HFF-Myc (cell line): ENCODE measurements at regions not wholly inside any gene's neighbourhood (a gene's known extent, or its start where the extent isn't known, plus 50 kb on each side); places are given as distances from the start of the nearest gene placed in this dataset.

Experiments used
- DNase-seq: peaks from one replicate; pipeline ENCODE4 v3.0.0-alpha.2; 2011; ENCODE audit warnings: low read depth; ENCODE audit errors: extremely low read depth
- H3K4me3 ChIP-seq: replicated peaks from 2 replicates; pipeline ENCODE4 v1.5.1; 2011; ENCODE audit warnings: low read depth, mild to moderate bottlenecking, control low read depth, low read length
- TF ChIP-seq, protein P1 (sequence below): IDR thresholded peaks from 2 replicates; pipeline ENCODE4 v1.5.1; 2012; ENCODE audit warnings: mild to moderate bottlenecking, low read depth, low read length, control low read depth; ENCODE audit errors: missing control alignments

DNA sequence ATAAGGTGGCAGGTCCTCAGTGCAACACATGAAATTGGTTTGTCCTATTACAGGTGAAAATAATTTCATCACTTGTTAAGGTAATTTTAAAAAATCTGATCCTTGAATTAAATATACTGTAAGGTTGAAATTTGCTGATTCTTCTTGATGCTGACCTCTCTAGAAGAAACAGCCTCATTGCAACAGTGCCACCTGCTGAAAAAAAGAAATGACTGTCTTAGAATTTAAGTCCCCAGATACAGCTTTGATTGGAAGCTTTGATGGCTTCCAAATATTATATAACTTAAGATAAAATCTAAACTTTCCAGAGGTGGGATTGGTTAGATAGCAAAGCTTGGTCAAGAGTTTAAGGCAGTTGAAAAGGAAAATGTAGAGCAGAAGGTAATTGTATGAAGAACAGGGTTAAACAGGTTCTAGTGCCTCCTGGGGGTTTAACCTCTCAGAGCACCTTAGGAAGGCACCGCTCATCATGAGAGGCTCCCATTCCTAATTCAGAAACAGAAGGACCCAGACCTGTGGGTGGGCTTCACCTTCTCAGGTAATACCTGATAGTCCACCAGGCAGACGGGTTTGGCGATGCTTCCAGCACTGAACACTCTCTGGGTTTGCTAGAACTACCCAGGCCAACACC, 401.0 kb downstream of the PAX1 start:
- TF ChIP-seq, protein P1, sequence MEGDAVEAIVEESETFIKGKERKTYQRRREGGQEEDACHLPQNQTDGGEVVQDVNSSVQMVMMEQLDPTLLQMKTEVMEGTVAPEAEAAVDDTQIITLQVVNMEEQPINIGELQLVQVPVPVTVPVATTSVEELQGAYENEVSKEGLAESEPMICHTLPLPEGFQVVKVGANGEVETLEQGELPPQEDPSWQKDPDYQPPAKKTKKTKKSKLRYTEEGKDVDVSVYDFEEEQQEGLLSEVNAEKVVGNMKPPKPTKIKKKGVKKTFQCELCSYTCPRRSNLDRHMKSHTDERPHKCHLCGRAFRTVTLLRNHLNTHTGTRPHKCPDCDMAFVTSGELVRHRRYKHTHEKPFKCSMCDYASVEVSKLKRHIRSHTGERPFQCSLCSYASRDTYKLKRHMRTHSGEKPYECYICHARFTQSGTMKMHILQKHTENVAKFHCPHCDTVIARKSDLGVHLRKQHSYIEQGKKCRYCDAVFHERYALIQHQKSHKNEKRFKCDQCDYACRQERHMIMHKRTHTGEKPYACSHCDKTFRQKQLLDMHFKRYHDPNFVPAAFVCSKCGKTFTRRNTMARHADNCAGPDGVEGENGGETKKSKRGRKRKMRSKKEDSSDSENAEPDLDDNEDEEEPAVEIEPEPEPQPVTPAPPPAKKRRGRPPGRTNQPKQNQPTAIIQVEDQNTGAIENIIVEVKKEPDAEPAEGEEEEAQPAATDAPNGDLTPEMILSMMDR = no peak
- no peak for DNase-seq
- no peak overlapping the region for H3K4me3 ChIP-seq

DNA sequence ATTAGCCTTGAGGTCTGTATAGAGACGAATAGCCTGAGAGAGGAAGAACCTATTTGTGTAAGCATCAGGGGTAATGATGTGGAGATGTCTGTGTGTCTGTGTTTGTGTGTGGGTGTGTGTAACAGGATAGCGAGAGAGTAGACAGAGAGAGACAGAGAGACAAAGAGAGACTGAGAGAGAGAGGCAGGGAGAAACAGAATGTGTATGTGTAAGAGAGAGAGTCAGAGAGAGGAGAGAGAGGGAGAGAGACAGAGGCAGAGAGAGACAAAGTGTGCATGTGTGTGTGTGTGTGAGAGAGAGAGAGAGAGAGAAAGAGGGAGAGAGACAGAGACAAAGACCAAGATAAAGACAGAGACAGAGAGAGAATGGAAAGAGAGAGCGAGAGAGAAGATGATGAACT, 396.1 kb downstream of the PAX1 start:
- H3K4me3 ChIP-seq = no peak overlapping the region
- no peak for DNase-seq
- TF ChIP-seq, protein P1 = no peak

DNA sequence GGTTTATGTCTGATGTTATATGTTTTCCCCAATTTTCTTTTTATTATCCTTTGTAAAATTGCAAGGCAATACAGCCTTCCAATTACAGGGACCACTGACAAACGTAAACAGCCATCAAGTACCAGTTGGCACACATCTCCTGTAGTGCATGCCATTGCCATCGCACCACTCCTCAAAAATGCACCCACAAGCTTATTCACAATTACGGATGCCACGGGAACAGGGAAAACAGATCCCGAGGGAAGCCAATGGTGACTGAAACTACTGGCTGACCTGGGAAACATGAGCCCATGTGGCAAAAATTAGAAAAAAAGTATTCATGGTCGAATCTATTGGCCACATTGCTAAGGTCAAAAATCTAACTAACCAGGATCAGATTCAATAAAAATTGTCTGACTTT, 395.2 kb downstream of the PAX1 start:
- TF ChIP-seq, protein P1 = no peak
- no peak for DNase-seq
- no peak overlapping the region for H3K4me3 ChIP-seq

DNA sequence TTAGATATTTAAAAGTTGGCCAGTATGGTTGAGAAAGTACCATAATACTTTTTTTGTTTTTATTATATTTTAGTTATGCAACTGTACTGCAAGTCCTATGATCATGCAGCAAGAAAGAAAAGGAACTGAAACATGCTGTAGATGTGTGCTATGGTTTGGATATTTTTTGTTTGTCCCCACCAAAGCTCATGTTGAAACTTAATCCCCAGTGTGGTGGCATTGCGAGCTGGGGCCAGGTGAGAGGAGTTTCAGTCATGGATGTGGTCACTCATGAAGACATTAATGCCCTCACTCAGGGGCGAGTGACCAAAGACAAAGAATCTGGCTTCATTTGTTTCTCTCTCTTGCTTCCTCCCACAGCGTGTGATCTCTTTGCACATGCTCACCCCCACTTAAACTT, 393.9 kb downstream of the PAX1 start:
- TF ChIP-seq, protein P1 = no peak
- no peak for DNase-seq
- no peak overlapping the region for H3K4me3 ChIP-seq

DNA sequence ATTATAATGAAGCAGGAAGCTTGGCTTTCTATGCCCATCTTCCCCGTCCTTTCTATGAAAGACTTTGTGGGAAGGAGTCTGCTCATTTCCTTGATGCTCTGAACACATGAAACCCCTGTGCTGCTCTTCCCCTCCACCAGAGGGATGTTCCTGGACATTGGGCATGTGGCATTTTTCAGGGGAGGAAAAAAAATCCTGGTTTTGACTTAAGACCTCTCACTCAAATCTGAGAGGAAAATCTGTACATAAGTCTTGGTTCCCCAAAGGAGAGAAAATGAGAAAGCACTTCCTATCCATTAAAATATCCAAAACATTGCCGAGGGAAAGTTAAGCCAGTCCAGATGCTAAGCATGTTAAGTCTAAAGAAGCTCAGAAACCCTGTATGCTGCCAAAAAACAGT, 393.0 kb downstream of the PAX1 start:
- no peak overlapping the region for H3K4me3 ChIP-seq
- TF ChIP-seq, protein P1 = no peak
- DNase-seq = no peak

DNA sequence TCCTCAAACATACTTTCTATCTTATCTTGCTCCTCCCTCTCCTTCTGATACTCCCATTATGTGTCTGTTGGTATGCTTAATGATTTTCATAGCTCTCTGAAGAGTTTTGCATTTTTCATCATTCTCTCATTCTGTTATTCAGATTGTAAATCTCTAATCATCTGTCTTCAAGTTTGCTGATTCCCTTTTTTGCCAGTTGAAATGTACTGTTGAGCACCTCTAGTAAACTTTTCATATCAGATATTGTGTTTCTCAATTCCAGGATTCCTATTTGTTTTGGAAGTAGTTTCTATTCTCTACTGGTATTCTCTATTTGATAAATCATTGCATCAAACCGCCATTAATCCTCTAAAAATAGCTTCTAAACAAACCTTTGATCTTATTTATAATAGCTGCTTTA, 387.7 kb downstream of the PAX1 start:
- TF ChIP-seq, protein P1 = no peak
- DNase-seq = no peak
- no peak overlapping the region for H3K4me3 ChIP-seq

DNA sequence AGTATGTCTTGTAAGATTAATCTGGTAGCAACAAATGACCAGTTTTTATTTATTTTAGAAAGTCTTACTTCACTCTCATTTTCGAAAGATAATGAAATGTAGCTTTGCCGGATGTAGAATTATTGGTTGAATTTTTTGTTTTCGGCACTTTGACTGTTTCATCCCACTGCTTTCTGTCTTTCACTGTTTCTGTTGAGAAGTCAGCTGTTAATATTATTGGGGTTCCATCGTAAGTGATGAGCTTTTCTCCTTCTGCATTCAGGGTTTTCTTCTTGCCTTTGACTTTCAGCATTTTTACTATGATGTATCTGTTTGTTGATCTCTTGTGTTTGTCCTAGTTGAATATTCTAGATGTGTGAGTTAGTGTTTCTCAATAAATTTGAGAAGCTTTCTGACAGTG, 383.4 kb downstream of the PAX1 start:
- no peak for DNase-seq
- TF ChIP-seq, protein P1 = no peak
- no peak overlapping the region for H3K4me3 ChIP-seq
